HG02678 (cell line): ENCODE measurements at regions not wholly inside any gene's neighbourhood (a gene's known extent, or its start where the extent isn't known, plus 50 kb on each side); places are given as distances from the start of the nearest gene placed in this dataset.
"Not testable (repeated sequence)": the region's sequence is repeated elsewhere in the genome, so short reads cannot be mapped to it uniquely, and the experiment has no call there.

ENCODE experiments used
- ATAC-seq: cut with Tn5 transposase; IDR thresholded peaks from one replicate; pipeline ENCODE4 v1.9.1; 2021; ENCODE audit warnings: mild to moderate bottlenecking, moderate library complexity; ENCODE audit not compliant: unreplicated experiment

DNA sequence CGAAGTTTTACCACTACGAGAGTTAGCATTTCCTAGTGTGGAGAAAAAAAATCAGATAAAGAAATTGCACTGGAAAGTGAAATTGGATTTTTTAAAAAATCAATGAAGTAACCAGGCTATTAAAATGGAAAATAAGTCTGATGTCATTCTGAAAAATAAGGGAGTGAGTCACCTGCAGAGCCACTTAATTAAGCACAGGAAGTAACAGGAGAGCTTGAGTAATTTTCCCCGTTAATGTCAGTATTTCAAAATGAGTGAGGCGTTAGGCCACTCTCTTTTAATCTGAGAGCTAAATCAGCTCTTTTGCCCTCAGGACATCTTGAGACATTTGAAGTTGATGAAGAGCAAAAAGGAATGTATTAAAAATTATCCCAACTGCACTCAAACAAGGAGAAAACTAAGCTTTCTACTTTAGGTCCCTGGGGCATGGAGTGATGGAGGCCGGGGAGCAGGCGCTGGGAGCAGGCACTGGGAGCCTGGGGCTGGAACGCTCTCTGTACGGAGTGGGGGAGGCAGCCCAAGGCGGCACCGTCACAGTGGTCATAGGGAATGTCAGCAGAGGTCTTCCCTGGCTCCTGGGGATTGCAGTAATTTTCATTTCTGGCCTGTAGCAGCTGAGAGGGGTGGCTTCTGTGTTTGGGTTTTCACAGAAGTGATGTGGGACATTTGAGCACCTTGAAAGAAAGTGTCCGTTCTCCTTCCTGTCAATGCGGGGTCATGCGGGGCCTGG lies 194.6 kb downstream of the BCL2L11 start:
- ATAC-seq = not testable (repeated sequence)

DNA sequence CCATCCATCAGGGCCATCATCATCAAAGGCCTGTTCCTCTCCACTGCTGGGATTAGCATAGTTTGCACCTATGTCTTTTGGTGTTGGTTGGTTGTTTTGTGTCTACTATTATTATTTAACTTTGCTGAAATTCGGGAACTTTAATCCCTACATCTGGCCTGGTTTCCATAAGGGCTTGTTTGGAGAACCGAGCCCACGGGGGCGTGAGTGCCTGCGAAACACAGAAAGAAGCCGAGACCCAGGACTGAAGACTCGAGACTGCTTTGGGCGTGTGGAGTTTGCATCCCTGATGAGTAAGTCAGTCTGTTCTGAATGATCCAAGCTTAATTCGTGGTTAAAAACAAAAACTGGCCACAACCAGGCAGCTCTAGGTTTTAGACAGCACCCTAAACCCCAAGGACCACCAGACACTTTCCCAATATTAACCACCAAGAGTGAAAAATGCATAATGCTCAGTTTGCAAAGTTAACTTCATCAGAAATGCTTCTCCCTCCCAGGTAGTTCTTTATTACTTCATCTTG lies 195.6 kb downstream of the BCL2L11 start:
- not testable (repeated sequence) for ATAC-seq

DNA sequence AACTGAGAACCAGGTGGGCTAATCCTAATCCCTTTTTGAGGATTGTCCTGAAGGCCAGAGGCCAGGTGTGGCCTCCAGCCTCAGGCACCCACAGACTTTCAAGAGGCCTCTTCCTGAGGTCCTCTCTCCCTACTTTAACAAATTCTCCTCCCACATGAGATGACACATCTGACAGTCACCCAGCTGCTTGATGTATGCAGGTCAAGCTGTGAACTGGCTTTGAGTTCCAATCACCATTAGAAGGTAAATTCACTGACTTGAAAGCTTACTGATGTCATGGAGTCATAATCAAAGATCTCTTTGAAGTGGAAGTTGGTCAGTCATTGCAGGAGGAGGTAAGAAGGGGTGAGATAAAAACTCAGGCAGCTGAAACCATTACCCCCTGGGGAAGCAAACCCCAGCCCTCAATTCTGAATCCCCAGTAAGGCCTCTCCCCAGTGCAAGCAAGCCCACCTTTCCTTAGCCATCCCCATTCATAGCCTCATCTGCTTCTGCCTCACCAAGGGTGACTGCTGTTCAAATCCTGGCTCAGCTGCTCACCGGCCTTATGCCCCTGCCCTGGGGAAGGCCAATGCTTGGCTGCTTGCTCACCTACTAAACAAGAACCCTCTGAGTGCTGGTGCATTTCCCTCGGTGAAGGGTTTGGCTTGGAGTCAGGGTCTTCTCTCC lies 196.3 kb downstream of the BCL2L11 start:
- ATAC-seq = not testable (repeated sequence)

DNA sequence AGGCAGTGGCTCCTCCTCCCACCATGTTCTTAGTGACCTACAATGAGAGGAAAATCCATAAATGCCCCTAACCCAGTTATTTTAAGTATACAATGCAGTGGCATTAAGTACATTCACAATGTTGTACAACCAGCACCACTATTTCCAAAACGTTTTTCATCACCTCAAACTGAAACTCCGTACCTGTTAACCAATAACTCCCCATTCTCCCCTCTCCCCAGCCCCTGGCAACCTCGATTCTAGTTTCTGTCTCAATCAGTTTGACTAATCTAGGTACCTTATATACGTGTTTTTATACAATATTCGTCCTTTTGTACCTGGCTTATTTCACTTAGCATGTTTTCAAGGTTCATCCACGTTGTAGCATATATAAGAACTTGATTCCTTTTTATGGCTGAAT lies 198.8 kb downstream of the BCL2L11 start:
- peak; percentile 65 for ATAC-seq

DNA sequence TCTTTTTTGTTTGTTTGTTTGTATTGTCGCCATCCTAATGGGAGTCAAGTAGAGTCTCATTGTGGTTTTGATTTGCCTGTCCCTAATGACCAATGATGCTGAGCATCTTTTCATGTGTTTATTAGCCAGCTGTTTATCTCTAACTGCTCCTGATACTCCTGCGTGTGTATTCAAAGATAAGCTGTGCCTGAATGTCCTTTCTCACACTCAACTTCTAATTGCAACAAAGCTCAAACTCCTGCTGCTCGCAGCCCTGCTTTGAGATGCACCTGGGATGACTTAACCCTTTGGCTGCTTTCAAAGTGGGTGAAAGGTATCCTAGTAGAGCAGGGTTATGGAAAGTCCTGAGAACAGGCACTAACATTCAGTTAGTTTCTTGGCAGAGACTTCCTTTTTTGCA lies 199.6 kb downstream of the BCL2L11 start:
- ATAC-seq = not testable (repeated sequence)

DNA sequence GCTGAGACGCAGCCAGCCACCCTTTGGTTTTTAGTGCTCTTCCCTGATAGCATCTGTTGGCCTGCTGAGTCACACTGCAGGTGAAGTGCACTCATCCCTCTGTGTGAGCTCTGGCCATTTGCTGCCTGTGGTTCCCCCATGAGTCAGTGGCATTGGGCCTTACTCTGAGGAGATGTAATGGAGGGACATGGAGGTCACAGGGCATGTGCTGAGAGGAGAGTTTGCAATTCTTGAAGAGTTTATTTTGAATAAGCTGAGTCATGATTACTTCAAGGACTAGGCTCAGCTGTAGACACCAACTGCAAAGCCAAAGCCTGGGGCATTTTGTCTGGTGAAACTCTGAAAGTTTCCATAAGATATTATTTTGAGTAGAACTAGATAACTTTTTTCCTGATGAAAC lies 200.3 kb downstream of the BCL2L11 start:
- not testable (repeated sequence) for ATAC-seq

DNA sequence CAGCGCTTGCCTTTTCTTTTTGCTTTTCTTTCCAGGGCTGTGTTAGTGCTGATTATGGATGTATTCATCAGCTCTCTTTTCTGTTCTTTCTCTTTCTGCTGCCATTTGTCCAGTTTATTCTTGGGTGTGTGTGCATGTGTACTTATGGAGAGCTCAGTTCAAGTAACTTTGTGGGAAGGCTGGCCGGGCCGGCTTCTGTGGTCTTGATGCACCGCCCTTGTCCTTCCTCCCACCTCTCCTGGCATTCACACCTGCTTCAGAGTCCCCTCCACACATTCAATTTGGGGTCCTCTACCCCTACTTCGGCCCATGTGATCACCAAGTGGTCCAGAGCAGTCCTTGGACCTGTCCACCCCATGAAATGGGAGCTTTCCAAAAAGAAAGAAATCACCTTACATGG lies 202.7 kb downstream of the BCL2L11 start:
- ATAC-seq = not testable (repeated sequence)

DNA sequence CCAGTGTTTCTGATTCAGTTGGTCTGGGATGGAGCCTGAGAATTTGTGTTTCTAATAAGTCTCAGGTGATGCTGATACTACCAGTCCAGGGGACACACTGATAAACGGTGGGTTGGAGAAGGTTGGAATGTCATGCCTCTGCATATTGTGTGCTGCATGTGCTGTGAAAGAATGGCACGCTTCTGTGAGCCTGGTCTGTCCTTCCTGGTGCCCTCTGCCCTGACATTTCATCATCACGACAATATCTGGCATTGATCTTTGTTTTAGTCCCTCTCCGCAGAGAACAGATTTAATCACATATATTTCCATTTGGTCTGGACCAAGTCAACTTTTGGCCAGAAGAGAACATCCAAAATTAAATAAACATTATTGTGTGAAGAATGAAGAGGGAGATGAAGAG lies 207.0 kb downstream of the BCL2L11 start:
- not testable (repeated sequence) for ATAC-seq

DNA sequence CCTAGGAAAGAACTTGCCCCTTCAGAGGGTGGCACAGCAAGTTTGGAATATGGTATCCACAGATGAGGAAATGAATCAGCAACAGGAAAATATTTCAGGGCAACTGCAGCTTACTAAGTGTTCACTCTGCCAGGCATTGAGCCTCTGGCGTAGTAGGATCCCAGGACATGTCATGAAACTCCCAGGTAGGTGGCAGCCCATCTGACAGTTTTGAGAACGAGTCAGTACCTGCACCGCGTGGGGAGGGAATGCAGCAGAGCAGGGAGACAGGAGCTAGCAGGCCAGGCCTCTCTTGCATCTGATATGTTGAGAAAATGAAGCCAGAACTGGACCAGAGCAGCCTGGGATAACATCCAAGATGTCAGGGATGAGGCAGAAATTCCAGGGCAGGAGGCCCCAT lies 208.6 kb downstream of the BCL2L11 start:
- ATAC-seq = not testable (repeated sequence)

DNA sequence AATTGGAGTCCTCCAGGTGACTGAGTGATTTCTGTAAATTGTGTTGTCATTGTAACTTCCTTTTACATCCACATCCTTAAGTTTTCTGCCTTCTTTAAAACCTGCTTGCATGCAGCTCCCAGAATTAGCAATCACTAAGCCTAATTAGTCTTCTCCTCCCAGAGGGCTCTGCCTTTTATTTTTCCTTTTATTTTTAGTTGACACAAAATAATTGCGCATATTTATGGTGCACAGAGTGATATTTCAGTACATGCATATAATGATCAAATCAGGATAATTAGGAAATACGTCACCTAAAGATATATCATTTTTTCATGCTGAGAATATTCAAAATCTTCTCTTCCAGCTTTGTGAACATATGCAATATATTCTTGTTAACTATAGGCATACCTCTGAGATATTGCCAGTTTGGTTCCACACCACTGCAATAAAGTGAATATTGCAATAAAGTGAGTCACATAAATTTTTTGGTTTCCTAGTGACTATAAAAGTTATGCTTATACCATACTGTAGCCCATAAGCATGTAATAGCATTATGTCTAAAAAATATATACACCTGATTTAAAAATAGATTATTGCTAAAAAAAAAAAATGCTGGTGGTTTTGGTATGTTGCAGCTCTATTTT lies 210.5 kb downstream of the BCL2L11 start:
- not testable (repeated sequence) for ATAC-seq

DNA sequence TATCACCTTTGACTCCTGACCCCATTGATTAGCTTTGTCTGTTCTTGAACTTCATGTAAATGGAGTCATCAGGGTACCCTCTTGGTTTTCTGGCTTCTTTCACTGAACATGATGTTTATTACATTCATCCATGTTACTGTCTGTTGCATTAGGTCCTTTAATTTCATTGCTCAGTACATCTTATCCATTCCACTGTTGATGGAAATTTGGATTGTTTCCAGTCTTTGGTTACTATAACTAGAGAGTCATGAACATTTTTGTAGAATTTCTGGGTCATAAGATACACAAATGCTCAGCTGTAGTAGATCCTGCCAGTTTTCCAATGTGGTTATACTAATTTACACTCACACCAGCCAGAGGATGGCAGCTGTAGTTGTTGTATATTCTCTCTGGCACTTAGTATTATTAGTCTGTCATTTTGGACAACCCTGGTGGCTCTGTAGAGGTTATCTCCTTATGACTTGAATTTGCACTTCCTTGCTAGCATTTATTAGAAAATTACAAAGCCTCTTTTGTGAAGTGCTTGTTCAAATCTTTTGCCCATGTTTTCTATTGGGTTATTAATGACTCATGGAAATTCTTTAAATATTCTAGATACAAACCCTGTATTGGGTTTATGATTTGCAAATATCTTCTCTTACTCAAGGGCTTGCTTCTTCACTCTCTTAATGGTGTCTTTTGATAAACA lies 214.7 kb downstream of the BCL2L11 start:
- ATAC-seq = not testable (repeated sequence)

DNA sequence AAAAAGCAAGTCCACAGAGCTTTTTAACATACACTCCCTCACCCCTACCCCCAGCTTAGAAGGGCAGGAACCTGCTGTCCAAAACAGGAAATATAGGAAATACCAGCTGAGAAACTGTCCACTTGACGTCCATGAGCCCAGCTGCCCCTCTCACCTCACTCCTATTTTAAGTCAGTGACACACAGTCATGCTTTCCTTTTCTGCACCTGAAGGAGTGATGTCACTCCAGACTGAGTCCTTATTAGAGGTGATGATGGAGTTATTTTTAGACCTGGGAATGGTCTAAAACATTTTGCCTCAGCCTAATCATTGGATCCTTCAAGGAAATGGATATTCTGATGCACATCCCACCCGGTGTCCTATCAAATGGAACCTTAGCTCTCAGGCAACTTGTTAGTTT lies 217.8 kb downstream of the BCL2L11 start:
- not testable (repeated sequence) for ATAC-seq

DNA sequence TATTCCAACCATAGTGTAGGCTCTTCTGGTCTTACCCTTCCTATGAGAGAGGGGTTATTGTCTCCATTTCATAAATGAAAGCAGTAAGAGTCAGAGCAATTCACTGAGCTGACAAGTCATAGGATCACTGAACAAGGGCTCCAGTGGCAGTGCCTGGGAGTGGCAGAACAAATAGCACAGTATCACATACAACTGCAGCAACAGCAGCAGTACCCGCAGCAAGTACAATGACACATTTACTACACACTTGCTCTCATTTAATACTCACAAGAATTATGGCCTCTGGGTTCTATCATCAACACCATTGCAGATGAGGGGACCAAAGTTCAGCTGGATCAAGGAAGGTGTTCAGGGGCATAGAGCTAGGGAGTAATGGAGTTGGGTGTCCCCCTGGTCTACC lies 218.8 kb downstream of the BCL2L11 start:
- not testable (repeated sequence) for ATAC-seq

DNA sequence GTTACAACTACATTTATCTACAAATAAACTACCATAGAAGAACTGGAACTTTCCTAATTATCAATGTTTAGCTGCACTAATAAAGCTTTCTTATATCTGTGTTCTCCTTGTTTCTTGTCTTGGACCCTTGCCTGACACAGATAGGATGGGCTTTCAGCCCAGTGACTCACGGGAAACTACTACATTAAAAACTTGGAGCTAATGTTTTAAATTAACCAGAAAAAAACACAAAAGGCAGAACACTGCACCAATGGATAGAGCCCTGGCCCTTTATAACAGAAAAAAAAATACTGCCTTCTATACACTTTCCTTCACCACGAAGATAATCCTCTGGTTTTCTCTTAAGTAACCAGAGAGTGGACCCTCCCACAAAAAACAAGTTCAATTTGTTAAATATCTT lies 223.9 kb downstream of the BCL2L11 start:
- not testable (repeated sequence) for ATAC-seq

DNA sequence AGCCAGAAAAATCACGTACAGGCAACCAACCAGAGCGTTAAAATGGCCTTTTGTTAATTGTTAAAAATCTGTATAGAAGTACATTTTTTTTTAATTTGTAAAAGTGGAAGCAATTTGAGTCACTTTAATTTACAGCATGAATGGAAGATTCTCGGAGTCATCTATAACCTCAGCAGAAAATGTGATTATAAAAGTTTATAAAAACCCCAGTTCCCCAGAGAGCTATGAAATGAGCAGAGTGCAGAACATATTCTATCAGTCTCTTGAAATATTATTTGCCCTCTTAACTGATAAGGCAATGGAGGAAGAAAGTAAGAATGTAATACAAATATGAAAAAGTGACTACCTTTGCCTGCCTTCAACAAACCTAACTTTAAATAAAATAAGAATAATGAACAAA lies 224.7 kb downstream of the BCL2L11 start:
- ATAC-seq = not testable (repeated sequence)

DNA sequence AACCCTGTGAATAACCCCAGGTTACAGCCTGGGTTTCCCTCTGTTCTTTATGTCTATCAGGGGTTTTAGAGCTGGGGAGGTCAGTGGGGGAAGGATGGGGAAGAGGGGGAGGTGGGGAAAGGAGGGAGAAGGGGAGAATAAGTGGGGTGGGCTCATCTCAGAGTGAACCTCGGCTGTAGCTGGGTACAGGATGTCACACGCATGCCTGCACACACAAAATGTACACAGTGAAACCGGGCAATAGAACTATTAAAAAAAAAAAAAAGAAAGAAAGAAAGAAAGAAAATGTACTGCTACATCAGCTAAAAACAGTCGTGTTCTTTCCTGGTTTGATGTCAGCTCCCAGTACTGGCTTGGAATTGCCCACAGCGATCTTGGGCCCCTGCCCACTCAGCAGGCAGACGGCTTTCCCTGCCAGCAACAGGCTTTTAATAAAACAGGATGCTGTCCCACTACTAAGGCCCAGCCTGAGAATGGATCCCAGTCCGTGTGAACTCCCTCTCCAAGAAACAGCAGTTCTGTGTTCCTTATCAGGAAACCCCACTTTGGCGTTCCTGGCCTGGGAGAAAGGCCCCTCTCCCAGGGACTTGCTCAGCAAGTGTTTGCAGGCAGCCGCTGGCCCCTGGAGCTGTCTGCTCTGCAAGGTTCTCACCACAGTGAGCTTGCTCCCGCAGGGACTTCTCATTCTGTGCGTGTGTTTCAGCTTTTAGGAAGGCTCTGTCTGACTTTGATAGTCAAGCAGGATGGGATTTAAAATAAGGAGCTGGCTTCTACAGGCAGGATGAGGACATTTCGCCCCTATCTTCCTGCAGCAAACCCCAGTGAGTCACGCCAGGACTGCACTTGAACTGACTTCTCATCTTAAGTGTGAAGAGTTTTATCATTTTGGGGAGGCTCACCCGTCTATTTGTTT lies 225.6 kb downstream of the BCL2L11 start:
- not testable (repeated sequence) for ATAC-seq

DNA sequence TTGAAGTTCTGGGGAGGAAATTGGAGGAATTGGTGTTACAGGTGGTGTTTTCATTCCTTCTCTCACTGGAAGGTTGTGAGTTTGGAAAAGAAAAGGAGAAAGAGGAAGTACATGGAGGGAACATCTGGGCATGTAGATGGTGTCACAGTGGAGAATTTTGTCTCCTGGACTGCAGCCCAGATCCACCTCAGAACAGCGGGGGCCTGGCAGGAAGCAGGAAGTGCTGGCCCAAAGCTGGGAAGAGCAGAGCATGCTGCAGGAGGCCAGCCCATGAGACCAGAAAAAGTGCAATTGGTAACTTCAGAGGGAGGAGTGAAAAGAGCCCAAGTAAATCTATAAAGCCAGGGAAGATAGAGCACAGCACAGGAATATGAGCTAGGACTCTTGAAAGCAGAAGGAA lies 227.0 kb downstream of the BCL2L11 start:
- not testable (repeated sequence) for ATAC-seq

DNA sequence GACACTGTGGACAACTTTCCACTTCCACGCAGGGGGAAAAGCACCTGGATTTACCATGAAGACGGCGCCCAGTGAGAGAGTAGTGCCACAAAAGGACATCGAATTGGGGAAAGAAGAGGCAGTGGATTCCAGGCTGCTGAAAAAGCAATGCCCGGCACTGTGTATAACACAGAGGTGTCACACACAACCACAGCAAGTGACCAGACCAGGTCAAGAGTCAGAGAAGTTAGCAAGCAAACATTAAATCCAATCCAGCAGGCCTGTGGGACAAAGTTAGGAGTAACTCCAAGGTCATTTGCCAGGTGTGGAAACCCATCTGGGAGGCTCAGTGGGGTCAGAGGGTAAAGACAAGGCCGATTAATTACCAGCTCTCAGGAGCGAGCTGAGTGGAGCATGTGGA lies 227.6 kb downstream of the BCL2L11 start:
- ATAC-seq = not testable (repeated sequence)

DNA sequence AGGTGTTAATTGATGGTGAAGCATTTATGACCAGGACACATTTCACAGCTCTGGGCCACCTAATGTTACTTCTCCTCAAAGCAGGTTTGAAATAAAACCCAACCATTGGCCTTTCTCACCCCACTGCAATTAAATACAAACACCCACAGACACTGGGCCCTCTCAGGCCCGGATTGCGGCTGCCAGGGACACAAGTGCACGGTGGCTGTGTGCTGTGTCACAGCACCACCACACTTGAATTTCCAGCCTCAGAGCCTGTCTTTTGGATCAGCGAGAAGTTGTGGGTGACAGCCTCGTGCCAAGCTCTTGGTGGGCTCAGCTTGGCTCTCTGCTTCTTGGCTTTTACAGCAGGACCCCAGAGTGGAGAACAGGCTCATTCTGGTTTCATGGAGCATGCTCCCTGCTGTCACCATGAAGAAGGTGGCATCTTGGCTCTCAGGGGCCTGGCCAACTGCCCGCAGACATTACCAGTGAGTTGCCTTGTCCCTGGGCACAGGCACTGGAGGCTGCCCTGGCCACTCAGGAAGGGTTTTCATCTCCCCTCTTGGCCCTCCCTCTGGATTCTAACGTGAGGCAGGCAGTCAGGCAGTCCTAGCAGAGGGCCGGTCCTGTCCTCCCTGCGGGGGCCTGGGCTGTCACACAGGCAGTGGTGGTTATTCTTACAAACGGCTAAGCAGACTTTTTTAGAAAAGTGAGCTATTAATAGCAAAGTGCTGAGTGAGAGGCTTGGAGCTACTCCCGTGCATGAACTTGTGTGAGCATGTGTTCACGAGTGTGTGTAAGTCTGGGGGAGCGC lies 234.5 kb downstream of the BCL2L11 start:
- ATAC-seq = not testable (repeated sequence)
